ENCODE measurements at regions not wholly inside any gene's neighbourhood (a gene's known extent, or its start where the extent isn't known, plus 50 kb on each side); places are given as distances from the start of the nearest gene placed in this dataset.
"Not testable (repeated sequence)": the region's sequence is repeated elsewhere in the genome, so short reads cannot be mapped to it uniquely, and the experiment has no call there.

- H3K9me3 ChIP-seq (ENCODE audit: insufficient read depth, low read depth, low read length) = peaks cover 83% of the 10 kb centered on the region
- H3K4me1 ChIP-seq (ENCODE audit: insufficient read depth, low read length); H3K27me3 ChIP-seq (ENCODE audit: insufficient read depth, low read length); H3K9ac ChIP-seq (ENCODE audit: low read depth, low read length); H3K4me3 ChIP-seq (ENCODE audit: low read length); H3K27ac ChIP-seq (ENCODE audit: low read depth, low read length); H3K36me3 ChIP-seq (ENCODE audit: insufficient read depth, low read length): not testable (repeated sequence)
- WGBS = 65% methylated on average over 3 of the region's 3 CpGs
Measured at GRCh38 chr21:10387692-10388450, 133.5 kb upstream of the TPTE start.

- not testable (repeated sequence) for H3K9ac ChIP-seq (ENCODE audit: low read depth, low read length); H3K4me3 ChIP-seq (ENCODE audit: low read length); H3K27me3 ChIP-seq (ENCODE audit: insufficient read depth, low read length); H3K27ac ChIP-seq (ENCODE audit: low read depth, low read length); H3K4me1 ChIP-seq (ENCODE audit: insufficient read depth, low read length); H3K36me3 ChIP-seq (ENCODE audit: insufficient read depth, low read length)
- WGBS = 75% methylated on average over 9 of the region's 9 CpGs
- H3K9me3 ChIP-seq (ENCODE audit: insufficient read depth, low read depth, low read length) = peaks cover 79% of the 10 kb centered on the region
Measured at GRCh38 chr21:10388625-10389024, 132.8 kb upstream of the TPTE start.

DNA sequence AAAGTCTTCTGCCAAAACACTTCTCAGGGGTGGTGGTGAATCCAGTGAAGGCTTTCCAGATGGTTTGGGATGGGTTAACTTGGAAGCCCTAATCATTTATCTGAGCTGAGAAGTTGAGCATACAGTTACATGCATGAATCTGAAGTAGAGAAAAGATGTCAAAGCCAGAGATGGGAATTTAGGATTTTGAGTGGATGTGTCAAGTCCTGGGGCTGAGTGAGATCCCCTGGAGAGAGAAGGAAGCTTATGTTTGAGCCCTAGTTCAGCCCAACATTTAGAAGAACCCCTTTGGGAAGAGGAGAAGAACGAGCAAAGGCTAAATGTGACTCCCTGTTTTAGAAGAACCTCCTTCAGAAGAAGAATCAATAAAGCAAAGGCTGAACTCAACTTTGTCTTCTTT is 129.1 kb upstream of the TPTE start:
- H3K27me3 ChIP-seq (ENCODE audit: insufficient read depth, low read length); H3K9ac ChIP-seq (ENCODE audit: low read depth, low read length); H3K27ac ChIP-seq (ENCODE audit: low read depth, low read length); H3K4me1 ChIP-seq (ENCODE audit: insufficient read depth, low read length); H3K4me3 ChIP-seq (ENCODE audit: low read length); H3K36me3 ChIP-seq (ENCODE audit: insufficient read depth, low read length): not testable (repeated sequence)
- no CpG with 5 or more reads among the region's 1 CpG for WGBS
- H3K9me3 ChIP-seq (ENCODE audit: insufficient read depth, low read depth, low read length) = peaks cover 68% of the 10 kb centered on the region

DNA sequence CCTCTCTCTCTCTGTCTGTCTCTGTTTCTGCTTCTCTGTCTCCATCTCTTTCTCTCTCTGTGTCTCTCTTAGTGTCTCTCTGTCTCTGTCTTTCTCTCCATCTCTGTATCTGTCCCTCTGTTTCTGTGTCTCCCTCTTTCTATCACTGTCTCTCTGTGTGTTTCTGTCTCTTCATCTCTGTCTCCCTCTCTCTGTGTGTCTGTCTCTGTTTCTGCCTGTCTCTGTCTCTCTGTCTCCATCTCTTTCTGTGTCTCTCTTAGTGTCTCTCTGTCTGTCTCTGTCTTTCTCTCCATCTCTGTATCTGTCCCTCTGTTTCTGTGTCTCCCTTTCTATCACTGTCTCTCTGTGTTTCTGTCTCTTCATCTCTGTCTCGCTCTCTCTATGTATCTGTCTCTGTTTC is 125.4 kb upstream of the TPTE start:
- H3K9ac ChIP-seq (ENCODE audit: low read depth, low read length); H3K4me3 ChIP-seq (ENCODE audit: low read length); H3K36me3 ChIP-seq (ENCODE audit: insufficient read depth, low read length); H3K27me3 ChIP-seq (ENCODE audit: insufficient read depth, low read length); H3K4me1 ChIP-seq (ENCODE audit: insufficient read depth, low read length); H3K27ac ChIP-seq (ENCODE audit: low read depth, low read length): not testable (repeated sequence)
- peaks cover 56% of the 10 kb centered on the region for H3K9me3 ChIP-seq (ENCODE audit: insufficient read depth, low read depth, low read length)
- WGBS = 65% methylated on average over 1 of the region's 1 CpG

- not testable (repeated sequence) for H3K27me3 ChIP-seq (ENCODE audit: insufficient read depth, low read length); H3K4me1 ChIP-seq (ENCODE audit: insufficient read depth, low read length); H3K27ac ChIP-seq (ENCODE audit: low read depth, low read length); H3K4me3 ChIP-seq (ENCODE audit: low read length); H3K9ac ChIP-seq (ENCODE audit: low read depth, low read length); H3K36me3 ChIP-seq (ENCODE audit: insufficient read depth, low read length)
- H3K9me3 ChIP-seq (ENCODE audit: insufficient read depth, low read depth, low read length) = peaks cover 63% of the 10 kb centered on the region
- WGBS = 84% methylated on average over 12 of the region's 13 CpGs
Measured at GRCh38 chr21:10397495-10397915, 123.9 kb upstream of the TPTE start.

DNA sequence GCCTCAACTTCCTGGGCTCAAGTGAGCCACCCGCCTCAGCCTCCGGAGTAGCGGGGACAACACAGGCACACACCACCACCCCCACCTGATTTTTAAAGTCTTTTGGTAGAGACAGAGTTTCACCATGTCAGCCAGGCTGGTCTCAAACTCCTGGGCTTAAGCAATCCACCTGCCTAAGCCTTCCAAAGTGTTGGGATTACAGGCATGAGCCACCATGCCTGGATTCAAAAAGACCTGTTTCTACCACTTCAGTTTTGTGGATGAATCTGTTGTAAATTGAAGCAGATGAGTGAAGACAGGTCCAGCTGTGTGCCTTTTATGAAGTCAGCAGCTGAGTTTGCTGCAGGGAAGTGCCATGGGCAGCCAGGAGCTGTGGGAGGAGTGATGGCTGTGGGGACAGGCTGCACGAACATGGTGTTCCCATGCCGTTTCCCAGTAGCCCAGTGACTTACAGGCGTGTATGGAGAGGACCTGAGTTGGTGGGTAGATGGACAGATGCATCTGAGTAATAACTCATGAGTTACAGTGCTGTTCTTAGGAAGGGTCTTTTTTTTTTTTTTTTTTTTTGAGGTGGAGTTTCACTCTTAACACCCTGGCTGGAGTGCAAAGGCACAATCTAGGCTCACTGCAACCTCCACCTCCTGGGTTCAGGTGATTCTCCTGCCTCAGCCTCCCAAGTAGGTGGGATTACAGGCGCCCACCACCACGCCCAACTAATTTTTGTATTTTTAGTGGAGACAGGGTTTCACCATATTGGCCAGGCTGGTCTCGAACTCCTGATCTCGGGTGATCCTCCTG is 122.5 kb upstream of the TPTE start:
- H3K9me3 ChIP-seq (ENCODE audit: insufficient read depth, low read depth, low read length) = peaks cover 70% of the 10 kb centered on the region
- H3K36me3 ChIP-seq (ENCODE audit: insufficient read depth, low read length); H3K27me3 ChIP-seq (ENCODE audit: insufficient read depth, low read length); H3K4me3 ChIP-seq (ENCODE audit: low read length); H3K27ac ChIP-seq (ENCODE audit: low read depth, low read length); H3K4me1 ChIP-seq (ENCODE audit: insufficient read depth, low read length); H3K9ac ChIP-seq (ENCODE audit: low read depth, low read length): not testable (repeated sequence)
- WGBS = 85% methylated on average over 4 of the region's 10 CpGs

- not testable (repeated sequence) for H3K4me3 ChIP-seq (ENCODE audit: low read length); H3K4me1 ChIP-seq (ENCODE audit: insufficient read depth, low read length); H3K9ac ChIP-seq (ENCODE audit: low read depth, low read length); H3K27me3 ChIP-seq (ENCODE audit: insufficient read depth, low read length); H3K27ac ChIP-seq (ENCODE audit: low read depth, low read length); H3K36me3 ChIP-seq (ENCODE audit: insufficient read depth, low read length)
- peaks cover 70% of the 10 kb centered on the region for H3K9me3 ChIP-seq (ENCODE audit: insufficient read depth, low read depth, low read length)
- WGBS = 84% methylated on average over 16 of the region's 18 CpGs
Measured at GRCh38 chr21:10400622-10401361, 120.6 kb upstream of the TPTE start.

DNA sequence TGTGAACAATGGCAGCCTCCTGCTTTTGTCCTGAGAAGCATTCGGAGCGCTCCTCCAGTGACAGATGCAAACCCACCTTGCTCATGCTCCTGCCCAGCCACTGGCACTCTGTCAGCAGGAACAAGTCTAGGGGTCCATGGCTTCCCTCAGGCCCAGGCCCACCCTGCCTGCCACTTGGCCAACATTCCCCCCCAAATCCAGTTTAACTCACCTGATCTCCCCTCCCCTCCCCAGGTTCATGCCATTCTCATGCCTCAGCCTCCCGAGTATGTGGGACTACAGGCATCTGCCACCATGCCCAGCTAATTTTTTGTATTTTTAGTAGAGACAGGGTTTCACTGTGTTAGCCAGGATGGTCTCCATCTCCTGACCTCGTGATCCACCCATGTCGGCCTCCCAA is 118.9 kb upstream of the TPTE start:
- not testable (repeated sequence) for H3K27ac ChIP-seq (ENCODE audit: low read depth, low read length); H3K9ac ChIP-seq (ENCODE audit: low read depth, low read length); H3K27me3 ChIP-seq (ENCODE audit: insufficient read depth, low read length); H3K36me3 ChIP-seq (ENCODE audit: insufficient read depth, low read length); H3K4me3 ChIP-seq (ENCODE audit: low read length); H3K4me1 ChIP-seq (ENCODE audit: insufficient read depth, low read length)
- WGBS = 80% methylated on average over 5 of the region's 5 CpGs
- peaks cover 66% of the 10 kb centered on the region for H3K9me3 ChIP-seq (ENCODE audit: insufficient read depth, low read depth, low read length)

- not testable (repeated sequence) for H3K27ac ChIP-seq (ENCODE audit: low read depth, low read length); H3K9ac ChIP-seq (ENCODE audit: low read depth, low read length); H3K36me3 ChIP-seq (ENCODE audit: insufficient read depth, low read length); H3K4me1 ChIP-seq (ENCODE audit: insufficient read depth, low read length); H3K27me3 ChIP-seq (ENCODE audit: insufficient read depth, low read length); H3K4me3 ChIP-seq (ENCODE audit: low read length)
- H3K9me3 ChIP-seq (ENCODE audit: insufficient read depth, low read depth, low read length) = peaks cover 70% of the 10 kb centered on the region
- WGBS = 87% methylated on average over 32 of the region's 36 CpGs
Measured at GRCh38 chr21:10405331-10405730, 116.1 kb upstream of the TPTE start.

GRCh38 chr21:10409786-10410185 is 111.6 kb upstream of the TPTE start:
- H3K27me3 ChIP-seq (ENCODE audit: insufficient read depth, low read length) = not testable (repeated sequence)
- 48% methylated on average over 3 of the region's 4 CpGs for WGBS

DNA sequence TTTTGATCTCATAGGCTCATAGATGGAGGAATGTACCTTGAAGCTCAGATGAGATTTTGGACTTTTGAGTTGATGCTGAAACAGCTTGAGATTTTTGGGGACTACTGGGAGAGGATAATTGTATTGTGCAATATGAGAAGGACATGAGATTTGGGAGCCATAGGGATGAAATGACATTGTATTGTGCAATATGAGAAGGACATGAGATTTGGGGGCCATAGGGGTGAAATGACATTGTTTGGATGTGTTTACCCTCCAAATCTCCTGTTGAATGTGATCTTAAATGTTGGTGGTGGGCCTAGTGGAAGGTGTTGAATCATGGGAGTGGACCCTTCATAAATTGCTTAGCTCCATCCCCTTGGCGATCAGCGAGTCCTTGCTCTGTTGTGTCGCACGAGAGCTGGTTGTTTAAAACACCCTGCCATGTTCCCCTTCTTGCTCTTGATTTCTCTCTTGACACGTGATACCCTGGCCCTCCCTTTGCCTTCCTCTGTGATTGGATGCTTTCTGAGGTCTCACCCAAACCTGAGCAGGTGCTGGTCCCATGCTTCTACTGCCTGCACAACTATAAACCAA is 110.9 kb upstream of the TPTE start:
- not testable (repeated sequence) for H3K27ac ChIP-seq (ENCODE audit: low read depth, low read length); H3K9ac ChIP-seq (ENCODE audit: low read depth, low read length); H3K36me3 ChIP-seq (ENCODE audit: insufficient read depth, low read length); H3K27me3 ChIP-seq (ENCODE audit: insufficient read depth, low read length); H3K4me1 ChIP-seq (ENCODE audit: insufficient read depth, low read length); H3K4me3 ChIP-seq (ENCODE audit: low read length)
- WGBS = 65% methylated on average over 5 of the region's 5 CpGs
- peaks cover 72% of the 10 kb centered on the region for H3K9me3 ChIP-seq (ENCODE audit: insufficient read depth, low read depth, low read length)

More at GRCh38 chr21:10409786-10410185, 111.6 kb upstream of the TPTE start:
- not testable (repeated sequence) for H3K36me3 ChIP-seq (ENCODE audit: insufficient read depth, low read length); H3K4me1 ChIP-seq (ENCODE audit: insufficient read depth, low read length); H3K9ac ChIP-seq (ENCODE audit: low read depth, low read length); H3K27ac ChIP-seq (ENCODE audit: low read depth, low read length); H3K4me3 ChIP-seq (ENCODE audit: low read length)
- H3K9me3 ChIP-seq (ENCODE audit: insufficient read depth, low read depth, low read length) = peaks cover 69% of the 10 kb centered on the region
